Common myeloid progenitor, CD34-positive (primary cell): ENCODE measurements at regions not wholly inside any gene's neighbourhood (a gene's known extent, or its start where the extent isn't known, plus 50 kb on each side); places are given as distances from the start of the nearest gene placed in this dataset.
A peak's percentile ranks its signal among the peaks of the same experiment; 100 is the strongest.
"Not testable (repeated sequence)": the region's sequence is repeated elsewhere in the genome, so short reads cannot be mapped to it uniquely, and the experiment has no call there.

Experiments
- CTCF ChIA-PET: fragments of 350-600 bp; sonication (Branson Sonifier 250); formaldehyde crosslinking; loops from one replicate; lab custom pipeline; 2021; ENCODE audit warnings: antibody characterized with exemption; lab: Charles Lee
- POLR2A ChIA-PET: fragments of 350-600 bp; sonication (Branson Sonifier 250); formaldehyde crosslinking; loops from one replicate; lab custom pipeline; 2021; ENCODE audit warnings: antibody characterized with exemption; lab: Charles Lee
- DNase-seq, 3 donors: peaks; one replicate each; pipeline versions ENCODE4 v3.0.0 to v3.0.0-alpha.2; 2013
- H3K27ac ChIP-seq, 2 experiments: 1 replicate in 1 of 2; 2 replicates in 1 of 2; pipeline ENCODE4 v1.7.0; 2013; ENCODE audit warnings: inconsistent platforms in 2 of 2, low read length in 2 of 2, mild to moderate bottlenecking in 2 of 2, low read depth in 1 of 2, moderate library complexity in 1 of 2; ENCODE audit not compliant: severe bottlenecking in 2 of 2, insufficient read depth in 1 of 2, poor library complexity in 1 of 2
- H3K27me3 ChIP-seq, 5 experiments: replicated peaks in 2 of 5; 1 replicate in 3 of 5; 2 replicates in 2 of 5; pipeline versions ENCODE4 v1.6.1 to v1.7.0; 2013; ENCODE audit warnings: low read length in 4 of 5, mild to moderate bottlenecking in 2 of 5, moderate library complexity in 2 of 5, inconsistent platforms in 1 of 5; ENCODE audit not compliant: insufficient read depth in 5 of 5, control insufficient read depth in 4 of 5
- H3K36me3 ChIP-seq, 4 experiments: 1 replicate in 2 of 4; 2 replicates in 2 of 4; pipeline versions ENCODE4 v1.6.1 to v1.7.0; 2013; ENCODE audit warnings: low read length in 3 of 4, control low read depth in 1 of 4, mild to moderate bottlenecking in 1 of 4; ENCODE audit not compliant: control insufficient read depth in 4 of 4, insufficient read depth in 4 of 4
- H3K4me1 ChIP-seq, 4 experiments: 1 replicate in 3 of 4; 2 replicates in 1 of 4; pipeline versions ENCODE4 v1.6.1 to v1.7.1; 2013; ENCODE audit warnings: low read length in 3 of 4, mild to moderate bottlenecking in 3 of 4, control low read depth in 1 of 4, inconsistent platforms in 1 of 4, moderate library complexity in 1 of 4; ENCODE audit not compliant: control insufficient read depth in 4 of 4, insufficient read depth in 4 of 4; ENCODE audit errors: control extremely low read depth in 1 of 4
- H3K4me3 ChIP-seq, 7 experiments: 1 replicate in 4 of 7; 2 replicates in 3 of 7; pipeline versions ENCODE4 v1.5.1 to v1.7.0; 2013; ENCODE audit warnings: mild to moderate bottlenecking in 7 of 7, low read length in 6 of 7, moderate library complexity in 6 of 7, inconsistent platforms in 2 of 7, low read depth in 2 of 7, control low read depth in 1 of 7; ENCODE audit not compliant: insufficient read depth in 4 of 7, control insufficient read depth in 1 of 7; ENCODE audit errors: extremely low read depth in 1 of 7
- H3K9me3 ChIP-seq, 5 experiments: 1 replicate in 4 of 5; 2 replicates in 1 of 5; pipeline versions ENCODE4 v1.6.1 to v1.7.1; 2013; ENCODE audit warnings: low read length in 4 of 5, mild to moderate bottlenecking in 2 of 5, inconsistent platforms in 1 of 5, low read depth in 1 of 5, moderate library complexity in 1 of 5; ENCODE audit not compliant: control insufficient read depth in 4 of 5, insufficient read depth in 2 of 5; ENCODE audit errors: control extremely low read depth in 1 of 5
- WGBS: methylation state at CpG from one replicate; pipeline ENCODE4 v1.1.5; 2013; ENCODE audit not compliant: insufficient coverage; 5-methylcytosine and 5-hydroxymethylcytosine counted together

GRCh38 chr5:82975396-82975795, 101.8 kb downstream of the TMEM167A start:
- H3K27me3 ChIP-seq = no peaks in the 10 kb centered on the region
- WGBS = 94% methylated on average over 9 of the region's 9 CpGs
- CTCF ChIA-PET = no interaction called here
- H3K4me3 ChIP-seq = no peak overlapping the region
- H3K36me3 ChIP-seq = no peaks in the 10 kb centered on the region
- peaks cover 0 to 24% (median 13%) of the 10 kb centered on the region in 5 experiments for H3K9me3 ChIP-seq
- peak in 2 of 3 donors; percentile 22 to 26 for DNase-seq
- H3K4me1 ChIP-seq = no peaks in the 10 kb centered on the region
- H3K27ac ChIP-seq = no peak overlapping the region
- POLR2A ChIA-PET = no interaction called here

- CTCF ChIA-PET, H3K36me3 ChIP-seq, DNase-seq, H3K27ac ChIP-seq, H3K4me1 ChIP-seq, H3K27me3 ChIP-seq, H3K4me3 ChIP-seq, POLR2A ChIA-PET: not testable (repeated sequence)
- peaks cover 0 to 24% (median 13%) of the 10 kb centered on the region in 5 experiments for H3K9me3 ChIP-seq
- WGBS = no CpG with 5 or more reads among the region's 2 CpGs
Measured at GRCh38 chr5:82974346-82974745, 102.8 kb downstream of the TMEM167A start.

- 100% methylated on average over 4 of the region's 5 CpGs for WGBS
- CTCF ChIA-PET = no interaction called here
Measured at GRCh38 chr5:82971901-82972300, 105.3 kb downstream of the TMEM167A start.

GRCh38 chr5:82971034-82971806, 106.0 kb downstream of the TMEM167A start:
- WGBS = 93% methylated on average over 6 of the region's 10 CpGs
- DNase-seq, H3K36me3 ChIP-seq, H3K27ac ChIP-seq, H3K4me3 ChIP-seq, H3K4me1 ChIP-seq, H3K27me3 ChIP-seq, CTCF ChIA-PET, POLR2A ChIA-PET: not testable (repeated sequence)
- H3K9me3 ChIP-seq = peaks cover 0 to 17% (median 12%) of the 10 kb centered on the region in 5 experiments

More at GRCh38 chr5:82971901-82972300, 105.3 kb downstream of the TMEM167A start:
- Histone ChIP-seq H3K27me3 (no peaks in the 10 kb centered on the region), H3K4me3 (no peak overlapping the region), H3K27ac (no peak overlapping the region), H3K36me3 (no peaks in the 10 kb centered on the region), H3K9me3 (peaks cover 0 to 24% (median 13%) of the 10 kb centered on the region in 5 experiments), H3K4me1 (no peaks in the 10 kb centered on the region)
- DNase-seq = no peak
- POLR2A ChIA-PET = no interaction called here

- POLR2A ChIA-PET, H3K36me3 ChIP-seq, H3K27ac ChIP-seq, H3K4me3 ChIP-seq, H3K9me3 ChIP-seq, H3K4me1 ChIP-seq, CTCF ChIA-PET, H3K27me3 ChIP-seq: not testable (repeated sequence)
- peak in 1 of 3 donors; percentile 20 for DNase-seq
- WGBS = 100% methylated on average over 6 of the region's 6 CpGs
Measured at GRCh38 chr5:82969221-82969976, 107.8 kb downstream of the TMEM167A start.

GRCh38 chr5:82967072-82967471, 110.1 kb downstream of the TMEM167A start:
- no peak overlapping the region for H3K4me3 ChIP-seq
- H3K27me3 ChIP-seq = no peaks in the 10 kb centered on the region
- H3K27ac ChIP-seq = no peak overlapping the region
- H3K4me1 ChIP-seq = no peaks in the 10 kb centered on the region
- ChIA-PET CTCF (no interaction called here), POLR2A (interaction anchor here (0.6 kb wide), 1 partner anchor 93 kb away, joined by 5 read pairs; no protein-coding TSS in a partner anchor)
- DNase-seq = no peak
- no peaks in the 10 kb centered on the region for H3K36me3 ChIP-seq
- H3K9me3 ChIP-seq = no peaks in the 10 kb centered on the region

GRCh38 chr5:82959466-82959865, 117.7 kb downstream of the TMEM167A start:
- DNase-seq = no peak
- CTCF ChIA-PET = no interaction called here
- Histone ChIP-seq H3K4me3 (no peak overlapping the region), H3K9me3 (peaks cover 0 to 25% (median 4%) of the 10 kb centered on the region in 5 experiments), H3K4me1 (no peaks in the 10 kb centered on the region), H3K27me3 (no peaks in the 10 kb centered on the region), H3K27ac (no peak overlapping the region), H3K36me3 (no peaks in the 10 kb centered on the region)
- POLR2A ChIA-PET = no interaction called here
- WGBS = 100% methylated on average over 1 of the region's 1 CpG
